ENCODE measurements at regions not wholly inside any gene's neighbourhood (a gene's known extent, or its start where the extent isn't known, plus 50 kb on each side); places are given as distances from the start of the nearest gene placed in this dataset.

GRCh38 chr6:128632131-128632530 is 111.7 kb upstream of the PTPRK start:
- 0% methylated on average over 2 of the region's 2 CpGs for WGBS (ENCODE audit: insufficient coverage, low coverage, missing lambda C conversion rate)
- BruUV-seq (replicated peaks) = no TSS peak

DNA sequence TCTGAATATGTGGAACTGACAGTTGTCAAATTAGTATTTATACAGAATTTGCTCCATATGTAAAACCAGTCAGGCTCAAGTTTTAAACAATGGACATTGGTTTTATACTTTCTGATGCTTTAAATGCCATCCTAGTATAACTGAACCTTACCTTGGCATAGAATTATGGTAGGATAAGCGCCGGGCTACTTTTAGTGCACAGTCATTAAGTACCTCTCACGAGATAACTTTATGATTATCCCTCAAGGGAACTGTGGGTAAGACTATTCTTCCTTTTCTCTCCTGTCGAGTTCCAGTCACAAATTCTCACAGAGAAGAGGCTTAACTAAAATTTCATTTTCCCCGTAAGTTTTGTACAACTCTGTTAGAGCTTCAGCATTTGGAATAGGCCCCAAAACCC is 110.6 kb upstream of the PTPRK start:
- BruUV-seq (replicated peaks) = no TSS peak
- in situ Hi-C loops (cut with MboI) = no loop called here

More at GRCh38 chr6:128632131-128632530, 111.7 kb upstream of the PTPRK start:
- H3K79me2 ChIP-seq (ENCODE audit: control insufficient read depth, insufficient read depth, low read length) = no peaks in the 10 kb centered on the region
- no peaks in the 10 kb centered on the region for H4K20me1 ChIP-seq (replicated peaks; ENCODE audit: control insufficient read depth, insufficient read depth, low read length)
- no peak for TF ChIP-seq TARDBP (IDR thresholded peaks at IDR 0.05)
- no peak for TF ChIP-seq ZNF124 (CRISPR knock-in tag; IDR thresholded peaks at IDR 0.05)
- intact Hi-C loops (cut with micrococcal nuclease) = no loop called here
- POLR2A ChIA-PET = no interaction called here
- no peak overlapping the region for H3K4me3 ChIP-seq
- no peaks in the 10 kb centered on the region for H3K36me3 ChIP-seq (ENCODE audit: control insufficient read depth, insufficient read depth, low read length)
- FAIRE-seq (no peak), ATAC-seq (no peak), DNase-seq (ENCODE audit: extremely low read depth in 1 of 4, low spot score in 3 of 4) (no peak)
- CTCF ChIA-PET (ENCODE audit: low intra/inter-chr PET ratio) = no interaction called here
- H3K27ac ChIP-seq (ENCODE audit: extremely low read depth, low read depth, low read length) = no peak overlapping the region
- H3K27me3 ChIP-seq (ENCODE audit: control insufficient read depth in 2 of 2, insufficient read depth in 2 of 2, low read length in 2 of 2) = no peaks in the 10 kb centered on the region
- no peaks in the 10 kb centered on the region for H3K4me1 ChIP-seq (replicated peaks in 1 of 2; ENCODE audit: control insufficient read depth in 2 of 2, insufficient read depth in 2 of 2, low read length in 2 of 2)
- no peak overlapping the region for H2AFZ ChIP-seq (ENCODE audit: low read depth, low read length)
- H3K4me2 ChIP-seq (ENCODE audit: insufficient read depth, low read length) = no peak overlapping the region
- H3K9ac ChIP-seq (ENCODE audit: insufficient read depth in 1 of 2, low read depth in 2 of 2, low read length in 2 of 2) = no peak overlapping the region
- no peaks in the 10 kb centered on the region for H3K9me1 ChIP-seq (ENCODE audit: control insufficient read depth, insufficient read depth, low read length)
- in situ Hi-C loops (cut with MboI) = no loop called here
- no peaks in the 10 kb centered on the region; the same call in 1 of the 2 replicates for H3K9me3 ChIP-seq (replicated peaks; ENCODE audit: control insufficient read depth, insufficient read depth, low read depth, low read length)

More for the DNA sequence above, 110.6 kb upstream of the PTPRK start:
- Histone ChIP-seq H3K9ac (ENCODE audit: insufficient read depth in 1 of 2, low read depth in 2 of 2, low read length in 2 of 2) (no peak overlapping the region), H2AFZ (ENCODE audit: low read depth, low read length) (no peak overlapping the region), H3K9me3 (replicated peaks; ENCODE audit: control insufficient read depth, insufficient read depth, low read depth, low read length) (no peaks in the 10 kb centered on the region; the same call in 1 of the 2 replicates), H3K9me1 (ENCODE audit: control insufficient read depth, insufficient read depth, low read length) (no peaks in the 10 kb centered on the region), H3K4me1 (replicated peaks in 1 of 2; ENCODE audit: control insufficient read depth in 2 of 2, insufficient read depth in 2 of 2, low read length in 2 of 2) (no peaks in the 10 kb centered on the region), H3K27me3 (ENCODE audit: control insufficient read depth in 2 of 2, insufficient read depth in 2 of 2, low read length in 2 of 2) (no peaks in the 10 kb centered on the region), H3K36me3 (ENCODE audit: control insufficient read depth, insufficient read depth, low read length) (no peaks in the 10 kb centered on the region), H3K27ac (ENCODE audit: extremely low read depth, low read depth, low read length) (no peak overlapping the region), H3K79me2 (ENCODE audit: control insufficient read depth, insufficient read depth, low read length) (no peaks in the 10 kb centered on the region), H3K4me2 (ENCODE audit: insufficient read depth, low read length) (no peak overlapping the region), H3K4me3 (no peak overlapping the region), H4K20me1 (replicated peaks; ENCODE audit: control insufficient read depth, insufficient read depth, low read length) (no peaks in the 10 kb centered on the region)
- DNase-seq (ENCODE audit: extremely low read depth in 1 of 4, low spot score in 3 of 4) = no peak
- POLR2A ChIA-PET = no interaction called here
- intact Hi-C loops (cut with micrococcal nuclease) = no loop called here
- TF ChIP-seq ZNF212 (CRISPR knock-in tag; IDR thresholded peaks at IDR 0.05) = no peak
- TF ChIP-seq, protein P1, sequence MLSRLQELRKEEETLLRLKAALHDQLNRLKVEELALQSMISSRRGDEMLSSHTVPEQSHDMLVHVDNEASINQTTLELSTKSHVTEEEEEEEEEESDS (CRISPR knock-in tag; IDR thresholded peaks at IDR 0.05) = no peak
- TF ChIP-seq, protein P2, sequence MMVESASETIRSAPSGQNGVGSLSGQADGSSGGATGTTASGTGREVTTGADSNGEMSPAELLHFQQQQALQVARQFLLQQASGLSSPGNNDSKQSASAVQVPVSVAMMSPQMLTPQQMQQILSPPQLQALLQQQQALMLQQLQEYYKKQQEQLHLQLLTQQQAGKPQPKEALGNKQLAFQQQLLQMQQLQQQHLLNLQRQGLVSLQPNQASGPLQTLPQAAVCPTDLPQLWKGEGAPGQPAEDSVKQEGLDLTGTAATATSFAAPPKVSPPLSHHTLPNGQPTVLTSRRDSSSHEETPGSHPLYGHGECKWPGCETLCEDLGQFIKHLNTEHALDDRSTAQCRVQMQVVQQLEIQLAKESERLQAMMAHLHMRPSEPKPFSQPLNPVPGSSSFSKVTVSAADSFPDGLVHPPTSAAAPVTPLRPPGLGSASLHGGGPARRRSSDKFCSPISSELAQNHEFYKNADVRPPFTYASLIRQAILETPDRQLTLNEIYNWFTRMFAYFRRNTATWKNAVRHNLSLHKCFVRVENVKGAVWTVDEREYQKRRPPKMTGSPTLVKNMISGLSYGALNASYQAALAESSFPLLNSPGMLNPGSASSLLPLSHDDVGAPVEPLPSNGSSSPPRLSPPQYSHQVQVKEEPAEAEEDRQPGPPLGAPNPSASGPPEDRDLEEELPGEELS (CRISPR knock-in tag; IDR thresholded peaks at IDR 0.05; ENCODE audit: borderline replicate concordance) = no peak
- TF ChIP-seq, protein P3, sequence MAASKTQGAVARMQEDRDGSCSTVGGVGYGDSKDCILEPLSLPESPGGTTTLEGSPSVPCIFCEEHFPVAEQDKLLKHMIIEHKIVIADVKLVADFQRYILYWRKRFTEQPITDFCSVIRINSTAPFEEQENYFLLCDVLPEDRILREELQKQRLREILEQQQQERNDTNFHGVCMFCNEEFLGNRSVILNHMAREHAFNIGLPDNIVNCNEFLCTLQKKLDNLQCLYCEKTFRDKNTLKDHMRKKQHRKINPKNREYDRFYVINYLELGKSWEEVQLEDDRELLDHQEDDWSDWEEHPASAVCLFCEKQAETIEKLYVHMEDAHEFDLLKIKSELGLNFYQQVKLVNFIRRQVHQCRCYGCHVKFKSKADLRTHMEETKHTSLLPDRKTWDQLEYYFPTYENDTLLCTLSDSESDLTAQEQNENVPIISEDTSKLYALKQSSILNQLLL (CRISPR knock-in tag; IDR thresholded peaks at IDR 0.05; ENCODE audit: borderline replicate concordance) = no peak
- no peak for ATAC-seq
- no peak for FAIRE-seq
- CTCF ChIA-PET (ENCODE audit: low intra/inter-chr PET ratio) = no interaction called here
- 0% methylated on average over 5 of the region's 5 CpGs for WGBS (ENCODE audit: insufficient coverage, low coverage, missing lambda C conversion rate)
